Mucosa of gallbladder (tissue), 1 donor: ENCODE measurements at regions not wholly inside any gene's neighbourhood (a gene's known extent, or its start where the extent isn't known, plus 50 kb on each side); places are given as distances from the start of the nearest gene placed in this dataset.

ENCODE experiments used
- DNase-seq: peaks from one replicate; pipeline ENCODE4 v3.0.0-alpha.2; 2020; ENCODE audit warnings: low spot score
- donor health status: DM: no; HTN: no; CAD: no.

- no peak for DNase-seq
These were observed 51.2 kb upstream of the ABCC4 start for GRCh38 chr13:95352486-95352885.

- DNase-seq: no peak
These were observed 52.9 kb upstream of the ABCC4 start for GRCh38 chr13:95354156-95354555.

- peak; percentile 73 for DNase-seq
These were observed 53.6 kb upstream of the ABCC4 start for GRCh38 chr13:95354680-95355487.

- DNase-seq: no peak
These were observed 54.2 kb upstream of the ABCC4 start for GRCh38 chr13:95355494-95355893.

- DNase-seq: peak; percentile 58
These were observed 55.7 kb upstream of the ABCC4 start for GRCh38 chr13:95356916-95357315.

- DNase-seq: no peak
These were observed 56.6 kb upstream of the ABCC4 start for GRCh38 chr13:95357875-95358274.

- no peak for DNase-seq
These were observed 58.8 kb upstream of the ABCC4 start for GRCh38 chr13:95360052-95360451.

- DNase-seq: no peak
These were observed 59.3 kb upstream of the ABCC4 start for GRCh38 chr13:95360464-95361097.

- no peak for DNase-seq
These were observed 60.4 kb upstream of the ABCC4 start for GRCh38 chr13:95361686-95362085.

- no peak for DNase-seq
These were observed 61.4 kb upstream of the ABCC4 start for GRCh38 chr13:95362666-95363065.

GRCh38 chr13:95367309-95367843 lies 66.1 kb upstream of the ABCC4 start:
- DNase-seq: no peak

GRCh38 chr13:95368998-95369397 lies 67.7 kb upstream of the ABCC4 start:
- no peak for DNase-seq

- DNase-seq: no peak
These were observed 74.5 kb upstream of the ABCC4 start for GRCh38 chr13:95375706-95376105.

GRCh38 chr13:95378603-95379002 lies 77.4 kb upstream of the ABCC4 start:
- DNase-seq: no peak

GRCh38 chr13:95380468-95381211 lies 79.4 kb upstream of the ABCC4 start:
- peak; percentile 82 for DNase-seq

- DNase-seq: no peak
These were observed 79.9 kb upstream of the ABCC4 start for GRCh38 chr13:95381212-95381527.

GRCh38 chr13:95382411-95382810 lies 81.2 kb upstream of the ABCC4 start:
- DNase-seq: no peak

GRCh38 chr13:95382916-95383315 lies 81.7 kb upstream of the ABCC4 start:
- DNase-seq: no peak

GRCh38 chr13:95385373-95385772 lies 84.1 kb upstream of the ABCC4 start:
- DNase-seq: no peak

GRCh38 chr13:95385798-95386197 lies 84.5 kb upstream of the ABCC4 start:
- no peak for DNase-seq

GRCh38 chr13:95386370-95386769 lies 85.1 kb upstream of the ABCC4 start:
- DNase-seq: no peak

- DNase-seq: no peak
These were observed 86.5 kb upstream of the ABCC4 start for GRCh38 chr13:95387733-95388207.
